Keratinocyte (primary cell): ENCODE measurements at regions not wholly inside any gene's neighbourhood (a gene's known extent, or its start where the extent isn't known, plus 50 kb on each side); places are given as distances from the start of the nearest gene placed in this dataset.

Source experiments
- DNase-seq: peaks from one replicate; pipeline ENCODE4 v3.0.0-alpha.2; 2011; ENCODE audit warnings: low read depth, missing footprints, low spot score
- FAIRE-seq: peaks from 2 replicates; lab custom pipeline; 2011; peaks lifted over from hg19 to GRCh38; lab: Jason Lieb, UNC
- H2AFZ ChIP-seq: 2 replicates; pipeline ENCODE4 v1.6.0; 2012; ENCODE audit warnings: low read length, control low read depth, inconsistent platforms; ENCODE audit not compliant: control insufficient read depth
- H3K27ac ChIP-seq: 2 replicates; pipeline ENCODE4 v1.5.1; 2011; ENCODE audit warnings: low read length; ENCODE audit not compliant: control insufficient read depth, insufficient read depth
- H3K27me3 ChIP-seq: 3 replicates; pipeline ENCODE4 v1.6.0; 2011; ENCODE audit warnings: low read length; ENCODE audit not compliant: control insufficient read depth, insufficient read depth; ENCODE audit errors: extremely low read depth
- H3K36me3 ChIP-seq, 2 experiments: 2 replicates in 1 of 2; 3 replicates in 1 of 2; pipeline ENCODE4 v1.5.1; 2011; ENCODE audit warnings: low read length in 2 of 2, mild to moderate bottlenecking in 1 of 2; ENCODE audit not compliant: control insufficient read depth in 2 of 2, insufficient read depth in 2 of 2; ENCODE audit errors: extremely low read depth in 1 of 2
- H3K4me1 ChIP-seq: 3 replicates; pipeline ENCODE4 v1.5.1; 2011; ENCODE audit warnings: low read length; ENCODE audit not compliant: control insufficient read depth, insufficient read depth; ENCODE audit errors: extremely low read depth
- H3K4me2 ChIP-seq: 3 replicates; pipeline ENCODE4 v1.6.0; 2011; ENCODE audit warnings: low read depth, low read length; ENCODE audit not compliant: control insufficient read depth, insufficient read depth; ENCODE audit errors: extremely low read depth
- H3K4me3 ChIP-seq, 3 experiments: fragments of 200-600 bp in 1 of 3; sonication (generic) in 1 of 3; 2 replicates in 2 of 3; 3 replicates in 1 of 3; pipeline ENCODE4 v1.5.1; 2011 to 2016; ENCODE audit warnings: low read length in 3 of 3, mild to moderate bottlenecking in 3 of 3, control low read depth in 2 of 3, inconsistent platforms in 1 of 3, low read depth in 1 of 3, mixed read lengths in 1 of 3, mixed run types in 1 of 3, moderate library complexity in 1 of 3; ENCODE audit not compliant: control insufficient read depth in 2 of 3, insufficient read depth in 2 of 3; ENCODE audit errors: extremely low read depth in 1 of 3
- H3K79me2 ChIP-seq: 2 replicates; pipeline ENCODE4 v1.6.0; 2012; ENCODE audit warnings: low read length; ENCODE audit not compliant: control insufficient read depth, insufficient read depth
- H3K9ac ChIP-seq: 3 replicates; pipeline ENCODE4 v1.6.0; 2011; ENCODE audit warnings: low read length; ENCODE audit not compliant: control insufficient read depth, insufficient read depth; ENCODE audit errors: extremely low read depth
- H3K9me1 ChIP-seq: 3 replicates; pipeline ENCODE4 v1.6.0; 2011; ENCODE audit warnings: low read length; ENCODE audit not compliant: control insufficient read depth, insufficient read depth; ENCODE audit errors: extremely low read depth
- H3K9me3 ChIP-seq: 2 replicates; pipeline ENCODE4 v1.5.1; 2012; ENCODE audit warnings: low read depth, low read length; ENCODE audit not compliant: control insufficient read depth
- H4K20me1 ChIP-seq: 3 replicates; pipeline ENCODE4 v1.6.0; 2011; ENCODE audit warnings: low read length; ENCODE audit not compliant: control insufficient read depth, insufficient read depth; ENCODE audit errors: extremely low read depth
- CTCF ChIP-seq, 3 experiments: IDR thresholded peaks in 1 of 3; conservative IDR thresholded peaks in 1 of 3; optimal IDR thresholded peaks in 1 of 3; 2 replicates in 2 of 3; 3 replicates in 1 of 3; pipeline versions ENCODE3 to v1.5.1; 2011; ENCODE audit warnings: low read length in 3 of 3, mild to moderate bottlenecking in 3 of 3, moderate library complexity in 2 of 3, control low read depth in 1 of 3, inconsistent platforms in 1 of 3; ENCODE audit not compliant: insufficient read depth in 2 of 3; ENCODE audit errors: extremely low read depth in 1 of 3
- EZH2 ChIP-seq: IDR thresholded peaks from one replicate; pipeline ENCODE4 v1.6.1; 2012; ENCODE audit warnings: inconsistent platforms, mild to moderate bottlenecking, low read length, moderate library complexity
- dilution Hi-C: fragments of 300-500 bp; cut with MboI; formaldehyde crosslinking; loops from one replicate; pipeline ENCODE4 v1.7.0; 2020; ENCODE audit warnings: low sequenced_read_pairs; ENCODE audit not compliant: extremely low pct_ligation_motif_present

- Histone ChIP-seq H3K9me1 (no peaks in the 10 kb centered on the region), H3K4me3 (no peak overlapping the region), H3K4me2 (no peak overlapping the region), H2AFZ (no peak overlapping the region), H3K9ac (no peak overlapping the region), H3K4me1 (no peaks in the 10 kb centered on the region), H3K79me2 (no peaks in the 10 kb centered on the region), H3K27me3 (peaks cover 6% of the 10 kb centered on the region), H3K27ac (no peak overlapping the region), H3K9me3 (no peaks in the 10 kb centered on the region), H3K36me3 (no peaks in the 10 kb centered on the region), H4K20me1 (no peaks in the 10 kb centered on the region)
- dilution Hi-C loops, result no loop called here
- FAIRE-seq, result no peak
- no peak for DNase-seq
- TF ChIP-seq EZH2 (no peak), CTCF (optimal IDR thresholded peaks at IDR 0.05 in 1 of 3, IDR thresholded peaks at IDR 0.05 in 1 of 3, conservative IDR thresholded peaks at IDR 0.05 in 1 of 3; ENCODE audit: extremely low read depth in 1 of 3, insufficient read depth in 2 of 3, low read length in 3 of 3) (no peak)
Measured at GRCh38 chr7:47149971-47150370, 431.9 kb downstream of the TNS3 start.

GRCh38 chr7:47149208-47149839 lies 432.6 kb downstream of the TNS3 start:
- dilution Hi-C loops, result no loop called here
- FAIRE-seq, result no peak
- no peaks in the 10 kb centered on the region for H4K20me1 ChIP-seq
- H3K27ac ChIP-seq, result no peak overlapping the region
- H3K9me1 ChIP-seq, result no peaks in the 10 kb centered on the region
- DNase-seq, result no peak
- no peaks in the 10 kb centered on the region for H3K36me3 ChIP-seq
- no peak overlapping the region for H3K4me2 ChIP-seq
- peaks cover 3% of the 10 kb centered on the region for H3K27me3 ChIP-seq
- no peaks in the 10 kb centered on the region for H3K79me2 ChIP-seq
- no peaks in the 10 kb centered on the region for H3K9me3 ChIP-seq
- no peak overlapping the region for H3K9ac ChIP-seq
- H3K4me3 ChIP-seq, result no peak overlapping the region
- TF ChIP-seq CTCF (optimal IDR thresholded peaks at IDR 0.05 in 1 of 3, IDR thresholded peaks at IDR 0.05 in 1 of 3, conservative IDR thresholded peaks at IDR 0.05 in 1 of 3; ENCODE audit: extremely low read depth in 1 of 3, insufficient read depth in 2 of 3, low read length in 3 of 3) (no peak), EZH2 (no peak)
- no peak overlapping the region for H2AFZ ChIP-seq
- no peaks in the 10 kb centered on the region for H3K4me1 ChIP-seq
